Body of pancreas (tissue), 4 donors: ENCODE measurements at regions not wholly inside any gene's neighbourhood (a gene's known extent, or its start where the extent isn't known, plus 50 kb on each side); places are given as distances from the start of the nearest gene placed in this dataset.

Source experiments
- POLR2A ChIP-seq, 3 donors: fragments of 450-650 bp; IDR thresholded peaks; one replicate each; pipeline ENCODE4 v1.6.1; 2016; ENCODE audit warnings: antibody characterized with exemption in 3 of 3, mild to moderate bottlenecking in 2 of 3
- TF ChIP-seq, protein P1 (sequence below), 7 experiments: fragments of 450-650 bp in 4 of 7; fragments of 200-600 bp in 3 of 7; sonication (generic) in 3 of 7; IDR thresholded peaks; one replicate each; pipeline ENCODE4 v1.5.1; 2016 to 2019; ENCODE audit warnings: antibody characterized with exemption in 7 of 7

DNA sequence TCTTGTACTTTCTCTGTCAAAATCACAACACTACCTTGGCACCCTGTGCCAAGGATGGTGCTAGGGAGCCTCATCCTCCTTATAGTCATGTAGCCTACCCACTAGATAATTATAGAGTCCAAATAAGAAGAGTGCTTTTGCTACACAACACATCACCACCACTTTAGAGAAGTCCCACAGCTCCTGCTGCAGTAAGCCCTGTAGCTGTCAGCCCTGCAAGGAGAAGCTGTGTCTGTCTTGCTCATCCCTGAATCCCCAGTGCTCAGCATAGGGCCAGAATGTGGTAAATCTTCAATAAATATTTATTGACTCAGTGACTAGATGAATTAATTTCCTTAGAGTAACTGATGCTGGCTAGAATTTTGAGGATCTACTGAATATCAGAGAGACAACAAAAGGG, 190.8 kb downstream of the ZNF621 start:
- TF ChIP-seq, protein P1, sequence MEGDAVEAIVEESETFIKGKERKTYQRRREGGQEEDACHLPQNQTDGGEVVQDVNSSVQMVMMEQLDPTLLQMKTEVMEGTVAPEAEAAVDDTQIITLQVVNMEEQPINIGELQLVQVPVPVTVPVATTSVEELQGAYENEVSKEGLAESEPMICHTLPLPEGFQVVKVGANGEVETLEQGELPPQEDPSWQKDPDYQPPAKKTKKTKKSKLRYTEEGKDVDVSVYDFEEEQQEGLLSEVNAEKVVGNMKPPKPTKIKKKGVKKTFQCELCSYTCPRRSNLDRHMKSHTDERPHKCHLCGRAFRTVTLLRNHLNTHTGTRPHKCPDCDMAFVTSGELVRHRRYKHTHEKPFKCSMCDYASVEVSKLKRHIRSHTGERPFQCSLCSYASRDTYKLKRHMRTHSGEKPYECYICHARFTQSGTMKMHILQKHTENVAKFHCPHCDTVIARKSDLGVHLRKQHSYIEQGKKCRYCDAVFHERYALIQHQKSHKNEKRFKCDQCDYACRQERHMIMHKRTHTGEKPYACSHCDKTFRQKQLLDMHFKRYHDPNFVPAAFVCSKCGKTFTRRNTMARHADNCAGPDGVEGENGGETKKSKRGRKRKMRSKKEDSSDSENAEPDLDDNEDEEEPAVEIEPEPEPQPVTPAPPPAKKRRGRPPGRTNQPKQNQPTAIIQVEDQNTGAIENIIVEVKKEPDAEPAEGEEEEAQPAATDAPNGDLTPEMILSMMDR (IDR thresholded peaks at IDR 0.05), result no peak
- no peak for TF ChIP-seq POLR2A (IDR thresholded peaks at IDR 0.05)
